ENCODE measurements at regions not wholly inside any gene's neighbourhood (a gene's known extent, or its start where the extent isn't known, plus 50 kb on each side); places are given as distances from the start of the nearest gene placed in this dataset.

DNA sequence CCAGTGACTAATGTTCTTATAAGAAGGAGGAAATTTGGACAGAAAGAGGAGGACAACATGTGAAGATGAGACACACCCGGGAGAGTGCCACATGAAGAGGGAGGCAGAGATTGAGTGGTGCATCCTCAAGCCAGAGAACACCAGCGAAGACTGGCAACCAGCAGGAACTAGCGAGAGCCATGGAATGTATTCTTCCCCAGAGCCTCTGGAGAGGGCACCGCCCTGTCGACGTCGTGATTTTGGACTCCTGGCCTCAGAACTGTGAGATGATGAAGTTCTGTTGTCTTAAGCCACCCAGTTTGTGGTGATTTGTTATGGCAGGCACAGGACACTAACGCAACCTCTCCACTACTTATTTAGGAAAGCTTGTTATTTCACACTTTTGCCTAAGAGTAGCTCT lies 196.0 kb upstream of the TLL1 start:
- TF ChIP-seq FOXP2 (optimal IDR thresholded peaks at IDR 0.05; ENCODE audit: borderline replicate concordance, extremely low read depth, extremely low read length, insufficient read depth), result no peak
- TF ChIP-seq, protein P1, sequence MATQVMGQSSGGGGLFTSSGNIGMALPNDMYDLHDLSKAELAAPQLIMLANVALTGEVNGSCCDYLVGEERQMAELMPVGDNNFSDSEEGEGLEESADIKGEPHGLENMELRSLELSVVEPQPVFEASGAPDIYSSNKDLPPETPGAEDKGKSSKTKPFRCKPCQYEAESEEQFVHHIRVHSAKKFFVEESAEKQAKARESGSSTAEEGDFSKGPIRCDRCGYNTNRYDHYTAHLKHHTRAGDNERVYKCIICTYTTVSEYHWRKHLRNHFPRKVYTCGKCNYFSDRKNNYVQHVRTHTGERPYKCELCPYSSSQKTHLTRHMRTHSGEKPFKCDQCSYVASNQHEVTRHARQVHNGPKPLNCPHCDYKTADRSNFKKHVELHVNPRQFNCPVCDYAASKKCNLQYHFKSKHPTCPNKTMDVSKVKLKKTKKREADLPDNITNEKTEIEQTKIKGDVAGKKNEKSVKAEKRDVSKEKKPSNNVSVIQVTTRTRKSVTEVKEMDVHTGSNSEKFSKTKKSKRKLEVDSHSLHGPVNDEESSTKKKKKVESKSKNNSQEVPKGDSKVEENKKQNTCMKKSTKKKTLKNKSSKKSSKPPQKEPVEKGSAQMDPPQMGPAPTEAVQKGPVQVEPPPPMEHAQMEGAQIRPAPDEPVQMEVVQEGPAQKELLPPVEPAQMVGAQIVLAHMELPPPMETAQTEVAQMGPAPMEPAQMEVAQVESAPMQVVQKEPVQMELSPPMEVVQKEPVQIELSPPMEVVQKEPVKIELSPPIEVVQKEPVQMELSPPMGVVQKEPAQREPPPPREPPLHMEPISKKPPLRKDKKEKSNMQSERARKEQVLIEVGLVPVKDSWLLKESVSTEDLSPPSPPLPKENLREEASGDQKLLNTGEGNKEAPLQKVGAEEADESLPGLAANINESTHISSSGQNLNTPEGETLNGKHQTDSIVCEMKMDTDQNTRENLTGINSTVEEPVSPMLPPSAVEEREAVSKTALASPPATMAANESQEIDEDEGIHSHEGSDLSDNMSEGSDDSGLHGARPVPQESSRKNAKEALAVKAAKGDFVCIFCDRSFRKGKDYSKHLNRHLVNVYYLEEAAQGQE (IDR thresholded peaks at IDR 0.05; ENCODE audit: insufficient read depth in 1 of 2, low read depth in 2 of 2, low read length in 2 of 2), result no peak
- TF ChIP-seq TAF1 (IDR thresholded peaks at IDR 0.05; ENCODE audit: borderline replicate concordance, insufficient read depth, low read length), result no peak
- no peak for TF ChIP-seq SIN3A (IDR thresholded peaks at IDR 0.05; ENCODE audit: borderline replicate concordance, insufficient read depth, low read length)
- no peak for TF ChIP-seq POLR2AphosphoS5 (IDR thresholded peaks at IDR 0.05; ENCODE audit: low read depth, low read length)

DNA sequence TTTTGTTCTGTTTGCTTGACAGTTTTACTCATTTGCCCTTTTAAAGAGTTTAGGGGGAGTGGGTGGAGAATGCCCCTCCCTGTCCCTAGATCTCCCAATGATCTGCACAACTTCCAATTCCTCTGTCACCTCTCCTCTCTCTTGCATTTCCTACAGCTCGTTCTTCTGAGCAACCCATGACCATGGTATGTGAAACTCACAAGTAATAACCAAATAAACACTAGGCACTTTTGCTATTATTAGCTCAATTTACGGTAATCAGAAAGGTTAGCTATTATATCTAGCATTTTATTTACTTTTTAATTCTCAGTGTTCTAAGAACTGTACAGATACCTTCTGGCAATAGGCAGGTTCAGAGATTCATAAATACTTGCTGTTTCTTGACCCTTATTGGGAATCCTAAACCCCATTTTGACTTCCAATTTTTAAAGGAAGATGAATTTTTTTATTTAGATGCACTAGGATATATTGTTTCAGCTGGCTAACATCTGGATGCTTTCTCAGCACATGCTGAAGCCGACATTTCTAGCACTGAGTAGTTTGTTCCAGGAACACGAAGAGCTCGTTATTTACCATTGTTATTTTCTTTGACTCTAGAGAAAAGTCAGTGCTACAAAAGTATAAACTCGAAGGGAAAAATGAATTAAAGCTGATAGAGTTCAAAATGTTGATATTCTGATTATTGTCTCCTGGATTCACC lies 194.7 kb upstream of the TLL1 start:
- TF ChIP-seq, protein P1 (IDR thresholded peaks at IDR 0.05; ENCODE audit: insufficient read depth in 1 of 2, low read depth in 2 of 2, low read length in 2 of 2), result no peak
- TF ChIP-seq SIN3A (IDR thresholded peaks at IDR 0.05; ENCODE audit: borderline replicate concordance, insufficient read depth, low read length) (no peak), FOXP2 (optimal IDR thresholded peaks at IDR 0.05; ENCODE audit: borderline replicate concordance, extremely low read depth, extremely low read length, insufficient read depth) (no peak), POLR2AphosphoS5 (IDR thresholded peaks at IDR 0.05; ENCODE audit: low read depth, low read length) (no peak), TAF1 (IDR thresholded peaks at IDR 0.05; ENCODE audit: borderline replicate concordance, insufficient read depth, low read length) (no peak)

DNA sequence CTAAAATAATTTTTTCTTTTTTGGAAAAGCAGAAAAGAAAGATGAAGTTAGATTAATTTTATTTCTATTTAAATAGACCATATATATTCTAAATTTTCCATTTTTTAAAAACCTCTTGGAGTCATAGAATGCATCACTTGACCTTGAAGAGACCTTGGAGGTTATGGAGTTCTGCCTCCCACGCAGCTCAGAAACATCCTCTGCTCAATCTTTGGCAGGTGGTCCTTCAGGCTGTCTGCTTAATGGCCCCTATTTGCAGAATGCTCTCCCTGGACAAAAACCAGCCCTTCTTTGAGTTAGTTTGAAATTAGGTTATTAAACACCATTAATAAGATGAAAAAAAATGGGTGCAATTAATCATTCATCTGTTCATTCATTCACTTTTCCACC lies 194.1 kb upstream of the TLL1 start:
- TF ChIP-seq TAF1 (IDR thresholded peaks at IDR 0.05; ENCODE audit: borderline replicate concordance, insufficient read depth, low read length), result no peak
- no peak for TF ChIP-seq FOXP2 (optimal IDR thresholded peaks at IDR 0.05; ENCODE audit: borderline replicate concordance, extremely low read depth, extremely low read length, insufficient read depth)

DNA sequence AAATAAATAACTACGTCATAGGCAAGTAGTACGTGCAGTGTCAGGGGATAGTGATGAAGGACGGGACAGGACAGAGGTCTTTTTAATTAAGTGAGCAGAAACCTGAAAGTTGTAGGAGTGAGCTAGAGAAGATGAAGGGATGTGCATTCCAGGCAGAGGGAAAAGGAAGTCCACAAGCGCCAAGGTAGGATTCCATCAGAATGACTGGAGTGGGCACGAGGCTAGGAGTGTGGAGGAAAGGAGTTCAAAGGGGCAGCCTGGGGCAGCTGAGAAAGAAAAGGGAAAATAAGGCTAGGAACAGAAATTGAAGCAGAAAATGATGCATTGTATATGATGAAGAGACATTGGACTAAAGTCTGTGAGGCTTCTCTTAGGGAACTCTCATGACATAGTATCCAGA lies 192.2 kb upstream of the TLL1 start:
- TF ChIP-seq, protein P1 (IDR thresholded peaks at IDR 0.05; ENCODE audit: insufficient read depth in 1 of 2, low read depth in 2 of 2, low read length in 2 of 2), result no peak
- TF ChIP-seq SIN3A (IDR thresholded peaks at IDR 0.05; ENCODE audit: borderline replicate concordance, insufficient read depth, low read length) (no peak), POLR2AphosphoS5 (IDR thresholded peaks at IDR 0.05; ENCODE audit: low read depth, low read length) (no peak), TAF1 (IDR thresholded peaks at IDR 0.05; ENCODE audit: borderline replicate concordance, insufficient read depth, low read length) (no peak), FOXP2 (optimal IDR thresholded peaks at IDR 0.05; ENCODE audit: borderline replicate concordance, extremely low read depth, extremely low read length, insufficient read depth) (no peak)

DNA sequence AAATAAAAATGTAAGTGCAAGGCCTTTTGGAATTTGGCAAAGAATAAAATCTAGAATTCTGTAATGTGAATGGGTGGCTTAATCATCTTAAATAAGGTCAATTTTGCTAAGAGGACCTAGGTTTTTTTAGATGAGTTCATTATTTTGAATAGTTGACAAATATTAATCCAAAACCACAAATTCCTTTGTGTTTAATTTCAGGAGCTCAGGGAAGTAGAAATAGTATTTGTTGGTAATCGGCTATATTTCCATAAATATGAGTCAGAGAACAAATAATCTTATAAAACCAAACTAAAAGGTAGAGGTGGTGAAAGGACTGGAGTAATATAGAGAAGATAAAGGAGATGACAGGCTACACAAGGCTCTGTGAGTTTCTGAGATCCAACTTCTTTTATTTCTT lies 190.4 kb upstream of the TLL1 start:
- TF ChIP-seq FOXP2 (optimal IDR thresholded peaks at IDR 0.05; ENCODE audit: borderline replicate concordance, extremely low read depth, extremely low read length, insufficient read depth) (no peak), SIN3A (IDR thresholded peaks at IDR 0.05; ENCODE audit: borderline replicate concordance, insufficient read depth, low read length) (no peak), POLR2AphosphoS5 (IDR thresholded peaks at IDR 0.05; ENCODE audit: low read depth, low read length) (no peak), TAF1 (IDR thresholded peaks at IDR 0.05; ENCODE audit: borderline replicate concordance, insufficient read depth, low read length) (no peak)
- TF ChIP-seq, protein P1 (IDR thresholded peaks at IDR 0.05; ENCODE audit: insufficient read depth in 1 of 2, low read depth in 2 of 2, low read length in 2 of 2), result no peak

Data from PFSK-1 (cell line).